PC-3 (cell line): ENCODE measurements at regions not wholly inside any gene's neighbourhood (a gene's known extent, or its start where the extent isn't known, plus 50 kb on each side); places are given as distances from the start of the nearest gene placed in this dataset.

Experiments
- ATAC-seq: fragments of 200-7000 bp; cut with Tn5 transposase; 2 replicates; pipeline ENCODE4 v1.9.1; 2020; ENCODE audit warnings: mild to moderate bottlenecking, moderate library complexity
- BruUV-seq: library from RNA; stranded (reverse); fragments of 400-500 nt; replicated peaks from 2 replicates; lab custom pipeline; 2021; lab: Mats Ljungman, UMichigan
- CTCF ChIA-PET: fragments of 300-600 bp; sonication (Branson Sonifier 250); formaldehyde crosslinking; loops from one replicate; lab custom pipeline; 2022; ENCODE audit warnings: antibody characterized with exemption; lab: Charles Lee
- POLR2A ChIA-PET: fragments of 300-600 bp; sonication (Branson Sonifier 250); formaldehyde crosslinking; loops from one replicate; lab custom pipeline; 2022; ENCODE audit warnings: antibody characterized with exemption; ENCODE audit not compliant: unreplicated experiment; lab: Charles Lee
- DNase-seq: peaks from one replicate; pipeline ENCODE4 v3.0.0-alpha.2; 2015
- H2AFZ ChIP-seq: fragments of 300-600 bp; sonication (generic); 2 replicates; pipeline ENCODE4 v1.6.0; 2016; ENCODE audit warnings: antibody characterized with exemption, low read length
- H3F3A ChIP-seq: fragments of 300-600 bp; sonication (generic); one replicate; pipeline ENCODE4 v1.6.0; 2017; ENCODE audit warnings: antibody characterized with exemption, low read length, control low read depth, mild to moderate bottlenecking; ENCODE audit not compliant: unreplicated experiment
- H3K27ac ChIP-seq: fragments of 300-600 bp; sonication (generic); 2 replicates; pipeline ENCODE4 v1.5.1; 2016; ENCODE audit warnings: mild to moderate bottlenecking, low read length
- H3K27me3 ChIP-seq: fragments of 300-600 bp; sonication (generic); 2 replicates; pipeline ENCODE4 v1.6.1; 2016; ENCODE audit warnings: low read length, mixed read lengths
- H3K36me3 ChIP-seq: fragments of 300-600 bp; sonication (generic); 2 replicates; pipeline ENCODE4 v1.6.1; 2016; ENCODE audit warnings: low read depth, mixed run types, low read length, mixed read lengths
- H3K4me1 ChIP-seq: fragments of 300-600 bp; sonication (generic); 2 replicates; pipeline ENCODE4 v1.5.1; 2016; ENCODE audit warnings: low read length; ENCODE audit not compliant: insufficient read depth
- H3K4me2 ChIP-seq: fragments of 300-600 bp; sonication (generic); 2 replicates; pipeline ENCODE4 v1.6.0; 2016; ENCODE audit warnings: low read length
- H3K4me3 ChIP-seq: fragments of 300-600 bp; sonication (generic); 2 replicates; pipeline ENCODE4 v1.5.1; 2016; ENCODE audit warnings: mild to moderate bottlenecking, low read length, mixed read lengths
- H3K79me2 ChIP-seq: fragments of 300-600 bp; sonication (generic); 2 replicates; pipeline ENCODE4 v1.6.1; 2017; ENCODE audit warnings: low read length, mixed read lengths
- H3K9ac ChIP-seq: fragments of 300-600 bp; sonication (generic); 2 replicates; pipeline ENCODE4 v1.6.0; 2016; ENCODE audit warnings: mild to moderate bottlenecking, low read length
- H3K9me2 ChIP-seq: fragments of 300-600 bp; sonication (generic); replicated peaks from 2 replicates; pipeline ENCODE4 v1.6.1; 2016; ENCODE audit warnings: mixed run types, low read length, mixed read lengths
- H3K9me3 ChIP-seq: fragments of 300-600 bp; sonication (generic); 2 replicates; pipeline ENCODE4 v1.6.1; 2016; ENCODE audit warnings: low read length, mixed read lengths
- H4K20me1 ChIP-seq: fragments of 300-600 bp; sonication (generic); 2 replicates; pipeline ENCODE4 v1.6.1; 2016; ENCODE audit warnings: low read length, mixed read lengths
- CTCF ChIP-seq: fragments of 300-600 bp; sonication (generic); conservative IDR thresholded peaks from 2 replicates; pipeline ENCODE4 v1.5.1; 2017; ENCODE audit warnings: antibody characterized with exemption, low read depth, mild to moderate bottlenecking, low read length
- EZH2 ChIP-seq: fragments of 300-600 bp; sonication (generic); IDR thresholded peaks from one replicate; pipeline ENCODE4 v1.6.1; 2017; ENCODE audit warnings: antibody characterized with exemption, mild to moderate bottlenecking, low read length; ENCODE audit not compliant: unreplicated experiment
- EZH2phosphoT487 ChIP-seq: fragments of 300-600 bp; sonication (generic); IDR thresholded peaks from 2 replicates; pipeline ENCODE4 v1.6.1; 2018; ENCODE audit warnings: mild to moderate bottlenecking, antibody characterized with exemption, low read length, borderline replicate concordance
- intact Hi-C: fragments of 100-400 bp; cut with micrococcal nuclease; formaldehyde crosslinking; loops from 2 replicates; pipeline ENCODE4 v1.9.0; 2023

GRCh38 chr19:27828829-27829228, 1384.1 kb downstream of the UQCRFS1 start:
- Histone ChIP-seq H3K4me3 (no peak overlapping the region), H3K27me3 (no peaks in the 10 kb centered on the region), H3K4me1 (no peaks in the 10 kb centered on the region), H4K20me1 (no peaks in the 10 kb centered on the region), H3K9me3 (no peaks in the 10 kb centered on the region), H3K79me2 (no peaks in the 10 kb centered on the region), H3K36me3 (no peaks in the 10 kb centered on the region), H3K4me2 (no peak overlapping the region), H3F3A (no peaks in the 10 kb centered on the region), H3K27ac (no peak overlapping the region), H3K9me2 (no peaks in the 10 kb centered on the region), H3K9ac (no peak overlapping the region), H2AFZ (no peak overlapping the region)
- intact Hi-C loops = no loop called here
- DNase-seq (no peak), ATAC-seq (no peak)
- BruUV-seq = no TSS peak
- no peak for TF ChIP-seq EZH2
- no peak for TF ChIP-seq EZH2phosphoT487
- TF ChIP-seq CTCF = no peak
- ChIA-PET POLR2A (no interaction called here), CTCF (no interaction called here)

GRCh38 chr19:27824108-27824507, 1388.8 kb downstream of the UQCRFS1 start:
- H4K20me1 ChIP-seq = no peaks in the 10 kb centered on the region
- no peaks in the 10 kb centered on the region for H3K9me2 ChIP-seq
- ATAC-seq = no peak
- no peak overlapping the region for H3K27ac ChIP-seq
- ChIA-PET POLR2A (no interaction called here), CTCF (no interaction called here)
- H2AFZ ChIP-seq = no peak overlapping the region
- no peaks in the 10 kb centered on the region for H3K4me1 ChIP-seq
- no peak overlapping the region for H3K4me3 ChIP-seq
- DNase-seq = no peak
- no peaks in the 10 kb centered on the region for H3K79me2 ChIP-seq
- no peak overlapping the region for H3K4me2 ChIP-seq
- no peaks in the 10 kb centered on the region for H3K27me3 ChIP-seq
- no peaks in the 10 kb centered on the region for H3K36me3 ChIP-seq
- TF ChIP-seq EZH2 = no peak
- no peak for TF ChIP-seq EZH2phosphoT487
- TF ChIP-seq CTCF = no peak
- intact Hi-C loops = no loop called here
- H3K9ac ChIP-seq = no peak overlapping the region
- BruUV-seq = no TSS peak
- H3F3A ChIP-seq = no peaks in the 10 kb centered on the region
- H3K9me3 ChIP-seq = no peaks in the 10 kb centered on the region

- BruUV-seq = no TSS peak
Observed at GRCh38 chr19:27822336-27822735, 1390.6 kb downstream of the UQCRFS1 start.

More at GRCh38 chr19:27822336-27822735, 1390.6 kb downstream of the UQCRFS1 start:
- Histone ChIP-seq H3K9ac (no peak overlapping the region), H2AFZ (no peak overlapping the region), H4K20me1 (no peaks in the 10 kb centered on the region), H3K9me2 (no peaks in the 10 kb centered on the region), H3K4me2 (no peak overlapping the region), H3K27me3 (no peaks in the 10 kb centered on the region), H3K36me3 (no peaks in the 10 kb centered on the region), H3K4me1 (no peaks in the 10 kb centered on the region), H3K79me2 (no peaks in the 10 kb centered on the region), H3K4me3 (no peak overlapping the region), H3K27ac (no peak overlapping the region), H3F3A (no peaks in the 10 kb centered on the region), H3K9me3 (no peaks in the 10 kb centered on the region)
- ChIA-PET POLR2A (no interaction called here), CTCF (no interaction called here)
- no peak for TF ChIP-seq EZH2
- no peak for TF ChIP-seq CTCF
- DNase-seq (no peak), ATAC-seq (no peak)
- intact Hi-C loops = no loop called here
